ENCODE measurements at regions not wholly inside any gene's neighbourhood (a gene's known extent, or its start where the extent isn't known, plus 50 kb on each side); places are given as distances from the start of the nearest gene placed in this dataset.

GRCh38 chr7:116328161-116328560 lies 117.8 kb downstream of the TES start:
- no peak for FAIRE-seq
- TF ChIP-seq POLR2A (IDR thresholded peaks at IDR 0.05; ENCODE audit: low read depth, low read length): no peak
- TF ChIP-seq POLR2AphosphoS5 (IDR thresholded peaks at IDR 0.05; ENCODE audit: low read depth, low read length): no peak
- TF ChIP-seq TAF1 (IDR thresholded peaks at IDR 0.05; ENCODE audit: borderline replicate concordance, low read depth, low read length): no peak
- DNase-seq (ENCODE audit: insufficient read length): no peak

- TF ChIP-seq TAF1 (IDR thresholded peaks at IDR 0.05; ENCODE audit: borderline replicate concordance, low read depth, low read length): no peak
- no peak for TF ChIP-seq POLR2AphosphoS5 (IDR thresholded peaks at IDR 0.05; ENCODE audit: low read depth, low read length)
- TF ChIP-seq POLR2A (IDR thresholded peaks at IDR 0.05; ENCODE audit: low read depth, low read length): no peak
- DNase-seq (ENCODE audit: insufficient read length) (no peak), FAIRE-seq (no peak)
Measured at GRCh38 chr7:116329686-116330503, 119.6 kb downstream of the TES start.

- TF ChIP-seq POLR2A (IDR thresholded peaks at IDR 0.05; ENCODE audit: low read depth, low read length) (no peak), POLR2AphosphoS5 (IDR thresholded peaks at IDR 0.05; ENCODE audit: low read depth, low read length) (no peak), TAF1 (IDR thresholded peaks at IDR 0.05; ENCODE audit: borderline replicate concordance, low read depth, low read length) (no peak)
- DNase-seq (ENCODE audit: insufficient read length) (no peak), FAIRE-seq (no peak)
Measured at GRCh38 chr7:116331020-116331419, 120.7 kb downstream of the TES start.

GRCh38 chr7:116332766-116333165 lies 122.4 kb downstream of the TES start:
- FAIRE-seq (no peak), DNase-seq (ENCODE audit: insufficient read length) (no peak)
- TF ChIP-seq POLR2A (IDR thresholded peaks at IDR 0.05; ENCODE audit: low read depth, low read length) (no peak), TAF1 (IDR thresholded peaks at IDR 0.05; ENCODE audit: borderline replicate concordance, low read depth, low read length) (no peak), POLR2AphosphoS5 (IDR thresholded peaks at IDR 0.05; ENCODE audit: low read depth, low read length) (no peak)

- DNase-seq (ENCODE audit: insufficient read length) (no peak), FAIRE-seq (no peak)
- TF ChIP-seq POLR2A (IDR thresholded peaks at IDR 0.05; ENCODE audit: low read depth, low read length) (no peak), TAF1 (IDR thresholded peaks at IDR 0.05; ENCODE audit: borderline replicate concordance, low read depth, low read length) (no peak), POLR2AphosphoS5 (IDR thresholded peaks at IDR 0.05; ENCODE audit: low read depth, low read length) (no peak)
Measured at GRCh38 chr7:116334555-116334954, 124.2 kb downstream of the TES start.

GRCh38 chr7:116337018-116337417 lies 126.7 kb downstream of the TES start:
- DNase-seq (ENCODE audit: insufficient read length) (no peak), FAIRE-seq (no peak)
- TF ChIP-seq POLR2A (IDR thresholded peaks at IDR 0.05; ENCODE audit: low read depth, low read length) (no peak), POLR2AphosphoS5 (IDR thresholded peaks at IDR 0.05; ENCODE audit: low read depth, low read length) (no peak), TAF1 (IDR thresholded peaks at IDR 0.05; ENCODE audit: borderline replicate concordance, low read depth, low read length) (no peak)

GRCh38 chr7:116337800-116338199 lies 127.5 kb downstream of the TES start:
- TF ChIP-seq POLR2A (IDR thresholded peaks at IDR 0.05; ENCODE audit: low read depth, low read length) (no peak), TAF1 (IDR thresholded peaks at IDR 0.05; ENCODE audit: borderline replicate concordance, low read depth, low read length) (no peak), POLR2AphosphoS5 (IDR thresholded peaks at IDR 0.05; ENCODE audit: low read depth, low read length) (no peak)
- no peak for DNase-seq (ENCODE audit: insufficient read length)
- no peak for FAIRE-seq

GRCh38 chr7:116339564-116339963 lies 129.2 kb downstream of the TES start:
- TF ChIP-seq POLR2A (IDR thresholded peaks at IDR 0.05; ENCODE audit: low read depth, low read length): no peak
- TF ChIP-seq TAF1 (IDR thresholded peaks at IDR 0.05; ENCODE audit: borderline replicate concordance, low read depth, low read length): no peak
- TF ChIP-seq POLR2AphosphoS5 (IDR thresholded peaks at IDR 0.05; ENCODE audit: low read depth, low read length): no peak
- no peak for DNase-seq (ENCODE audit: insufficient read length)
- FAIRE-seq: no peak

GRCh38 chr7:116340201-116340847 lies 130.0 kb downstream of the TES start:
- FAIRE-seq (no peak), DNase-seq (ENCODE audit: insufficient read length) (no peak)
- TF ChIP-seq POLR2A (IDR thresholded peaks at IDR 0.05; ENCODE audit: low read depth, low read length) (no peak), POLR2AphosphoS5 (IDR thresholded peaks at IDR 0.05; ENCODE audit: low read depth, low read length) (no peak), TAF1 (IDR thresholded peaks at IDR 0.05; ENCODE audit: borderline replicate concordance, low read depth, low read length) (no peak)

- no peak for TF ChIP-seq TAF1 (IDR thresholded peaks at IDR 0.05; ENCODE audit: borderline replicate concordance, low read depth, low read length)
- TF ChIP-seq POLR2A (IDR thresholded peaks at IDR 0.05; ENCODE audit: low read depth, low read length): no peak
- no peak for TF ChIP-seq POLR2AphosphoS5 (IDR thresholded peaks at IDR 0.05; ENCODE audit: low read depth, low read length)
- FAIRE-seq: no peak
- no peak for DNase-seq (ENCODE audit: insufficient read length)
Measured at GRCh38 chr7:116340943-116341907, 130.9 kb downstream of the TES start.

GRCh38 chr7:116342125-116342524 lies 131.8 kb downstream of the TES start:
- no peak for TF ChIP-seq POLR2AphosphoS5 (IDR thresholded peaks at IDR 0.05; ENCODE audit: low read depth, low read length)
- TF ChIP-seq POLR2A (IDR thresholded peaks at IDR 0.05; ENCODE audit: low read depth, low read length): no peak
- TF ChIP-seq TAF1 (IDR thresholded peaks at IDR 0.05; ENCODE audit: borderline replicate concordance, low read depth, low read length): no peak
- FAIRE-seq (no peak), DNase-seq (ENCODE audit: insufficient read length) (no peak)

Measured in GM12892 (cell line).